Fibroblast of mammary gland (primary cell): ENCODE measurements at regions not wholly inside any gene's neighbourhood (a gene's known extent, or its start where the extent isn't known, plus 50 kb on each side); places are given as distances from the start of the nearest gene placed in this dataset.

ENCODE experiments used
- DNase-seq: peaks from one replicate; pipeline ENCODE4 v3.0.0-alpha.2; 2010; ENCODE audit warnings: low read depth
- H3K4me3 ChIP-seq: 2 replicates; pipeline ENCODE4 v1.5.1; 2011; ENCODE audit warnings: low read depth, mild to moderate bottlenecking, low read length, moderate library complexity; ENCODE audit not compliant: control insufficient read depth
- TF ChIP-seq, protein P1 (sequence below): conservative IDR thresholded peaks from 2 replicates; pipeline ENCODE4 v1.5.1; 2011; ENCODE audit warnings: low read depth, low read length, inconsistent platforms; ENCODE audit not compliant: control insufficient read depth, insufficient read depth

DNA sequence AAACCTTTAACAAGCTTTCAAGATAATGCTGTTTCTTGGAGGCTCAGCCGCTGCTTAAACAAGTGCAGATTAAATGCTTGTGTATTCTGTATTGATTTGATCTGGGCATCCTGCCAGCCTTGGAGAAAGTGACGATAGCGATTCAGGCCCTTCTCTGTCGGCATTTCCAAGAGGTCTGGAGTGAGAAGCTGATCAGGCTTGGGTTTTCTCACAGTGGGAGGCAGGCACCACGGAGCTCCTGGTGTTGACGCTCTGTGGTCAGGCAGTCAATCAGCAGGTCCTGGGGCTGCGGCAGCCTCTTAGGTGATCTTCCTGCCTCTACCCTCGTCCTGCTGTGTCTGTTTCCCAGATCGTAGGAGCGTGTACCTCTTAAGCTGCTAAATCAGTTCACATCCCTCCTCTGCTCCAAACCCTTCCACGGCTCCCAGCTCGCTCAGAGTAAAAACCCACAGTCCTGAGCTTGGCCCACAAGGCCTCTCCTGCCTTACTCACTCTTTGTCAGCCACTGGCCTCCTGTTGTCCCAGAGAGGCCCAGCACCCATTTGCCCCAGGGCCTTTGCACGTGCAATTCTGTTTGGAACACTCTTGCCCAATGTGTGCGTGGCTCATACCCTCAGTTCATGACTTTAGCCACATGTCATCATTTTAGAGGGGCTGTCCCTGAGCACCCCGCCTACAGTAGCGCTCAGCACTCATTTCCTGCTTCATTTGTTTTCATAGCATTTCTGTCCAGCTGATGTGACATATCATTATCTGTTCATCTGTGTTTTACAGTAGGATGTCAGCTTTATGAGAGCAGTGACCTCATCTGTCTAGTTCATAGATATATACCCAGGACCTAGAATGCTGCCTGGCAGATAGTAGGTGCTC lies 155.4 kb downstream of the AACS start:
- DNase-seq: peak; percentile 1
- no peak overlapping the region for H3K4me3 ChIP-seq
- TF ChIP-seq, protein P1, sequence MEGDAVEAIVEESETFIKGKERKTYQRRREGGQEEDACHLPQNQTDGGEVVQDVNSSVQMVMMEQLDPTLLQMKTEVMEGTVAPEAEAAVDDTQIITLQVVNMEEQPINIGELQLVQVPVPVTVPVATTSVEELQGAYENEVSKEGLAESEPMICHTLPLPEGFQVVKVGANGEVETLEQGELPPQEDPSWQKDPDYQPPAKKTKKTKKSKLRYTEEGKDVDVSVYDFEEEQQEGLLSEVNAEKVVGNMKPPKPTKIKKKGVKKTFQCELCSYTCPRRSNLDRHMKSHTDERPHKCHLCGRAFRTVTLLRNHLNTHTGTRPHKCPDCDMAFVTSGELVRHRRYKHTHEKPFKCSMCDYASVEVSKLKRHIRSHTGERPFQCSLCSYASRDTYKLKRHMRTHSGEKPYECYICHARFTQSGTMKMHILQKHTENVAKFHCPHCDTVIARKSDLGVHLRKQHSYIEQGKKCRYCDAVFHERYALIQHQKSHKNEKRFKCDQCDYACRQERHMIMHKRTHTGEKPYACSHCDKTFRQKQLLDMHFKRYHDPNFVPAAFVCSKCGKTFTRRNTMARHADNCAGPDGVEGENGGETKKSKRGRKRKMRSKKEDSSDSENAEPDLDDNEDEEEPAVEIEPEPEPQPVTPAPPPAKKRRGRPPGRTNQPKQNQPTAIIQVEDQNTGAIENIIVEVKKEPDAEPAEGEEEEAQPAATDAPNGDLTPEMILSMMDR: no peak

DNA sequence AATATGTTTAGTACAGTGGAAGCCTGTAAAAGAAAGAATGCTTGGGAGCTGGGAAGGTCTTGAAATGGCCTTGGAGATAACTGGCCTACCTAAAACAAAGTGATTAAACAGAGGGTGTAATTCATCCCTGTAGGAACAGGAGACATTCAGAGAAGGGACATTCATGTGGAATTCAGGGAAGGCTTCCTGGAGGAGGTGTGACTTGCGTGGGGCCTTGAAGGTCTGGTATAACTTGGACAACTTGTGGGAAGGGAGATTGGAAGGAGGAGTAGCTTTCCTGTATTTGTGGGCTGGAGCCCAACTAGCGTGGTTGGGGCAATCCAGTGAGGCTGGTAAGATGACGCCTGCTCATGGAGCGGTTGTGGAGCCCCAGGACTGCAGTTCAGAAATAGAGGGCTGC lies 156.4 kb downstream of the AACS start:
- H3K4me3 ChIP-seq: no peak overlapping the region
- DNase-seq: no peak
- TF ChIP-seq, protein P1: no peak

DNA sequence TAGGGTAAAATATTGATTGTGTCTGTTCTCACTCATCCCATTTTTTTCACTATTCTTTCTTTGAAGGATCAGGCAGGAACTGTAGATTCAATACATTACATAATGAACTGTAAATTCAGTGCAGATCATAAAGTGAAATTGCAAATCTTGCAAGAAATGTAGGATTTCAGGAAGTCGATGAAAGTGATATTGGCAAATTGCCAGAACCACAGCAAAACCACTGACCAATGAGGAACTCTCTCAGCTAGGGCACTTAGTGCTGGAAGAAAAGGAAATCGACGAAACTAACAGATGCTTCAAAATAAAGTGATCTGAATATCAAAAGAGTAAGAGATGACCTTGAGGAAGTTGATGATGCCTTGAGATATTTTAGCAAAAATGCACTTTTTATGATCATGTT lies 157.6 kb downstream of the AACS start:
- no peak overlapping the region for H3K4me3 ChIP-seq
- DNase-seq: no peak
- TF ChIP-seq, protein P1: no peak

DNA sequence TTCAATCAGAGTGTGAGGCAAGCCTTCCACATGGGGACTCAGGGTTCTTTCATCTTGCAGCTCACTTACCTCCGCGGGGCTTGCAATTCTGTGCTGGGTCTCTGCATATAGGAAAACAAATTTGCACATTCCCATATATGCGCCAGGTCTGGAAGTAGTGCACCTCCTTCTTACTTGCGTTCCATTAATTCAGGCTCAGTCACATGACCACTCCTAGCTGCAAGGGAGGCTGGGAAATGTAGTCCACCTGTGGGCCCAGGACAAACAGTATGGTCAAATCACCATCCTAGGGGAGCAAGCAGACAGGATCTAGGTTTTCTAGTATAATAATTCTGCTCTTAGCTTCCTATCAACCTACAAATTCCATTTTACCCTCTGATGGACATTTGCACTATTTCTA lies 160.4 kb downstream of the AACS start:
- DNase-seq: no peak
- H3K4me3 ChIP-seq: no peak overlapping the region
- TF ChIP-seq, protein P1: no peak

DNA sequence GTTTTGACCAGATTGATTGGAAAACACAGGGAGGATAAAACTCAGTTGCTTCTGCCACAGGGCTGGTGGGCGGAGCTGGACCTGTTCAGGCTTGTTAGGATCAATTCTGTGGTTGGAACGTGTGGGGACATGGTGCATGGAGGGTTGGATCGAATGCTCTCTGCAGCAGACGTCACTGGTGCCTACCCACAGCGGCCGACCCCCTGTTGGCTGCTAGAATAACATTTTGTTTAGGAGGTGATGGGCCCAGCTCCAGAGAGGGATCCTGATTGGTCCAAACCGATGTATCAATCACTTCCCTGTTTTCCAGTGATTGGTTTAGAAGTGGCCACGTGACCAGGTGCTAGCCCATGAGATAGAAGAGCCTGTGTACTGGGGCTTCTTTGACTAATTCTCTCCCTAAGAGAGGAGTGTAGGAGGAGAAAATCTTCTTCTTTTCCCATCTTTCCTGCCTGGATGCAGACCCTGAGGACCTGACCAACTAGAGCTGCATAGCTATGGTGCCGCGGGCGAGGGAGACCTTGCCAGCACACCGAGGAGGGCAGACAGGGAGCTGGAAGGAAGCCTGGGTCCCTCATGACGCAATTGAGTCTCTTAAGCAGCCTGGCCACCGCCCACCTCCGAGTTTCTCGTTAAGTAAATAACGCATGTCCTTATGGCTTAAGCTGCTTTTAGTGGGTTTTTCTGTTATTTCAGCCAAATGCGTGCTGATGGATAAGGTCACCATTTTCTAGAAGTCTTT lies 163.5 kb downstream of the AACS start:
- no peak for DNase-seq
- TF ChIP-seq, protein P1: no peak
- no peak overlapping the region for H3K4me3 ChIP-seq

DNA sequence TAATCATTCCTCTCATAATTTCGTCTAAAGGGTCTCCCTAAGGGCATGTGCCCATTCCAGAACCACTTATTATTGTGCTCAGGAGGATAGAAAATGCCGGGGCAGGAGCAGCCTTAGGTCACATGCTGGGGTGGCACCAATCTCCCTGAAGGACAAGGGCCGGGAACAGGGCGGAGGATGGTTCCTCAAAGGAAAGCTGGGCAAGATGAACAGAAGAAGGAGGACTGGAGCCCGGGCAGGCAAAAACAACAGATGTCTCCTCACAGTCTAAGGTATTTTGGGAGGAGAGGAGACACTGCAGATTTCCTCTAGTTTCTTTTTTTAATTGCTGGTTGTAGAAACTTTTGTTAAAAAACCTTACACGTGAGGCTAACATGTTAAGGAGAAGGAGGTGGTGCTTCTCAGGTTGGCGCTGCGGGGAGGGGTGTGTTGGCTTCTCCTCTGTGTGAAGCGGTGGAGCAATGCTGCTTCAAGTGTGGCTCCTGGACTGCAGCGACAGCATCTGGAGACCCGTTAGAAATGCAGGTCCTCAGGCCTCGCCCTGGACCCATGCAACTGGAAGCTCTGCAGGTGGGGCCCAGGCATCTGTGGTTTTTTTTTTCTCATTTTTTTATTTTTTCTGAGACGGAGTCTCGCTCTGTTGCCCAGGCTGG lies 164.8 kb downstream of the AACS start:
- TF ChIP-seq, protein P1: no peak
- H3K4me3 ChIP-seq: no peak overlapping the region
- no peak for DNase-seq
